GM19025 (cell line): ENCODE measurements at regions not wholly inside any gene's neighbourhood (a gene's known extent, or its start where the extent isn't known, plus 50 kb on each side); places are given as distances from the start of the nearest gene placed in this dataset.

Experiments
- ATAC-seq: cut with Tn5 transposase; IDR thresholded peaks from one replicate; pipeline ENCODE4 v1.9.1; 2021; ENCODE audit warnings: mild to moderate bottlenecking, low read depth, moderate library complexity; ENCODE audit not compliant: unreplicated experiment

- no peak for ATAC-seq
These were observed 62.4 kb upstream of the TOPAZ1 start for GRCh38 chr3:44179246-44179645.

GRCh38 chr3:44184319-44184953, 57.2 kb upstream of the TOPAZ1 start:
- no peak for ATAC-seq

- no peak for ATAC-seq
These were observed 56.2 kb upstream of the TOPAZ1 start for GRCh38 chr3:44185396-44185915.

GRCh38 chr3:44186111-44186672, 55.5 kb upstream of the TOPAZ1 start:
- no peak for ATAC-seq

- ATAC-seq: no peak
These were observed 55.0 kb upstream of the TOPAZ1 start for GRCh38 chr3:44186712-44187111.
